HT1080 (cell line): ENCODE measurements at regions not wholly inside any gene's neighbourhood (a gene's known extent, or its start where the extent isn't known, plus 50 kb on each side); places are given as distances from the start of the nearest gene placed in this dataset.
A peak's percentile ranks its signal among the peaks of the same experiment; 100 is the strongest.

ENCODE experiments used
- DNase-seq: peaks from one replicate; pipeline ENCODE4 v3.0.0-alpha.2; 2015; ENCODE audit warnings: low read depth

GRCh38 chr4:148773313-148773712 lies 331.1 kb upstream of the NR3C2 start:
- DNase-seq = no peak

DNA sequence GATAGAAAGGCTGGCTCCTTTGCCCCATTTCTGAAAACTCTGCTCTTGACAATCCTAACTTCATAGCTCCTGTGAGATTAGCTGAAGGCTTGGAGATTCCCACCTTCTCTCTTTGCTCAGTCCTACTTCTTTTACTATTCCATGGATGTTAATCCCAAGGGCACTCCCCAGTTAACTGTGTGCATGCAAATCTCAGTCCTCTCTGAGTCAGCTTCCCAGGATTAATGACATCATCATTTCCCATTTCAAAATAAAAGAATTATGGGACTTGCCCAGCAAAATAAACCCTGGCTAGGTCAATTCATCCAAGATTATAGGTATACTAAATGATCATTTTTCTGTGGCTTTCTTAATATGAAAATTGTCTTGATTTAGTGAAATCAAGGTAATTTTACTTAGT lies 328.6 kb upstream of the NR3C2 start:
- peak; percentile 29 for DNase-seq

DNA sequence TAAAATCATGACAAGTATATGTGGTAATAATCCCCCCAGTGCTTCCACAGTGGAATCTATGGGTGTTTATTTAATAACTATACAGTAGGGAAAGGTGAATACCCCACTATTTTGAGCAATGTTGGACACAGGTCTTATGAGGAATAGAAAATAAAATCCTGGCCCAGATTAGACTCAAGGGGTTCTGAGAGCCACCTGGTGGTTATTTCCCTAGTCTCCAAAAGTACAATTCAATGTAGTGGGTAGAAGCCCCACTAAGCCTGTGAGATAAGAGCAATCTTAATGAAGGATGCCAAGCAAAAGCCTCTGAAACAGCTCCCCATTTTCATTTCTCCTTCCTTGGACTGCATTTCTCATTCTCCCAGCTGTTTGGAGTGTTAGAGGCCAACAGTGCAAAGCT lies 328.2 kb upstream of the NR3C2 start:
- no peak for DNase-seq

GRCh38 chr4:148764720-148765119 lies 322.5 kb upstream of the NR3C2 start:
- no peak for DNase-seq

- no peak for DNase-seq
These were observed 315.0 kb upstream of the NR3C2 start for GRCh38 chr4:148757171-148757570.

DNA sequence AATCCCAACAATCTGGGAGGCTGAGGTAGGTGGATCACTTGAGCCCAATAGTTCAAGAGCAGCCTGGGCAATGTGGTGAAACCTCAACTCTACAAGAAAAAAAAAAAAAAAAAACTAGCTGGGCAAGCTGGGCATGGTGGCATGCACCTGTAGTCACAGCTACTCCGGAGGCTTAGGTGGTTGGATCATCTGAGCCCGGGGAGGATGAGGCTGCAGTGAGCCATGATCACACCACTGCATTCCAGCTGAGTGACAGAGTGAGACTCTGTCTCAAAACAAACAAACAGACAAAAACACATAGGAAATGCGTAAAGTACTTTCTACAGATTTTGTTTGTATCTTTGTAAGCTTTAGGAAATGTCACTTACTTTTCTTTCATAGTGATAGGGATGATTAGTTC lies 307.2 kb upstream of the NR3C2 start:
- DNase-seq = peak; percentile 8

DNA sequence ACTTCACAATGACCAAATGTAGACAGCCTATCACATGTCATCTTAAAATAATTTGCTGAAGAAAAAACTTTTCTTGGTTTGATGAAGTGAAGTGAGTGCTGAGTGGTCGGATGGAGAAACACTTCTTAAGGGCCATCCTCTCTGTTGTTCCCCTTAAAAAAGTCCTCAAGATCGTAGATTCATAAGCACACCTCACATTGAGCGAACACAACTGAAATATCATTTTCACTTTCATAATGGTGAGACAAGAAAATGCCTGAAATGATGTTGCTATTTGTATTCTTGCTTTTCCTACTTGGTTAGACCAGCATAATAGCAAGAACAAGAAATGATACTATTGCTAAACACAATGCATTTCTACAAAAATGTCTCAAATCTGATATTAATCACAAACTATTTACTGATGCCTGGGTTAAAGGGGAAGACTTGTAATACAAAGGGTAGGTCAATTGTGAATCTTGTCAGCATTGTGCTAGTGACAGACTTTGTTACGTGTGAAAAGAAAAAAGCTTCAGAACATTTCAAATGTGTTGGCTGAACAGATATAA lies 305.6 kb upstream of the NR3C2 start:
- DNase-seq = no peak

DNA sequence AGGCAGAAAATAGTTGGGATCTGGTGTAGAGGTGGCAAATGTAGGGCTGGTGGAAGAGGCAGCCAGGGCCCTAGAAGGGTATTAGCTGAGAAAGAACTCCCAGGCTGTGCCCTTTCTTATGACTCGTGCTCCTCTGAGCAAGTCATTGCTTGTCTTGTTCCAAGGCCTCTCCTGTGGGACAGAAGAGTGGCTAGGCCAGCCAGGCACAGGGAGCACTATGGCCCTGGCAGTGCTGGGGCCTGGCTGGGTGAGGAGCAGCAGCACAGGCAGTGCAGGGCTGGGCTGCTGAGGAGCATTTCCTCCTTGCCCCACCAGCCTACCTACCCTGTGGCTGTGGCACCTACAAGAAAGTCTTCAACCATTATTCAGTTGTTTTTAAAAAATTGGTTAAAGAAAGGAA lies 298.5 kb upstream of the NR3C2 start:
- no peak for DNase-seq

- no peak for DNase-seq
These were observed 295.0 kb upstream of the NR3C2 start for GRCh38 chr4:148737061-148737770.

GRCh38 chr4:148735432-148736155 lies 293.4 kb upstream of the NR3C2 start:
- peak; percentile 32 for DNase-seq

DNA sequence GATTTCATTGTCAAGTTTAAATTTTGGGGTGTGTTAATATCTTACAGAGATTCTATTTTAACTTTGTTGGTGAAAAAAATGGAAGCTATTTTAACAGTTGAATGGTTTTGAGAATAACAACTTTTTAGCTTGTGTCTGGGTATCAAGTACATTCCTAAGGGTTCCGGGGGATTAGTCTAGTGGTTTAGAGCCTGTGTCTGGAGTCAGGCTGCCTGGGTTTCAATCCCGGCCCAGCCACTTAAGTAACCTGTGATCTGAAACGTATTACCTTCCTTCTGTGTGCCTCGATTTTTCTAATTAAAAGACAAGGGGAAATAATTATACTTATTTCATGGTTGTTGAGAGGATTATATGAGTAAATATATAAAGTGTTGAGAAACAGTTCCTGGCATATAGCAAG lies 288.6 kb upstream of the NR3C2 start:
- DNase-seq = no peak

- no peak for DNase-seq
These were observed 287.9 kb upstream of the NR3C2 start for GRCh38 chr4:148730082-148730640.

- DNase-seq = no peak
These were observed 275.8 kb upstream of the NR3C2 start for GRCh38 chr4:148717988-148718387.

DNA sequence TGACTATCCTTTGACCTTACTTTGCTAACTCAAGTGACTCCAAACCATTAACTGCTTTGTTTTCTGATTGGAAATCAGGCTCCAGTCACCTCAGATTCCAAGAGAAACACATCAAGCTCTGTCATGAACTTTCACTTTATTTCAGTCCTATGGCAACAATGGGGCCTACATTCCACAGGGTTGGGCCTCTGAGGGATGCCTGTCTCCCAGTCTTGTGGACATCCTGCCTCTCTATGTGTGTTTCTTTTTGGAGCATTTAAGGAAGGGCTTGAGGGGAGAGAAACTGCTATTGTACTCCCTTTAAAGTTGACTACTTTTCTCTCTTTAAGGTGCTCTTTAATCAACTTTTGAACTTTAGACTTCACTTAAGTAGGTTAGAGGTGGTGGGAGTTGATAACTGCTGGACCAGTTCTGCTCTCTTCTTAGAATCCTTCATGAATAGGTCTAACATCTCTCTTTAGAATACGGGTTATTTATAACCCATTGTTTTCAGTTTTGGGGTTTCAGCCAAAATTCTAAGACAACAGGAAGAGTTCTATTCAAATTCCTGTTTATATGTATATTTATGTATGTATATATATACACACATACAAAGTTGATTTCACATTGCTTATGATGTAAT lies 274.3 kb upstream of the NR3C2 start:
- DNase-seq = peak; percentile 17

DNA sequence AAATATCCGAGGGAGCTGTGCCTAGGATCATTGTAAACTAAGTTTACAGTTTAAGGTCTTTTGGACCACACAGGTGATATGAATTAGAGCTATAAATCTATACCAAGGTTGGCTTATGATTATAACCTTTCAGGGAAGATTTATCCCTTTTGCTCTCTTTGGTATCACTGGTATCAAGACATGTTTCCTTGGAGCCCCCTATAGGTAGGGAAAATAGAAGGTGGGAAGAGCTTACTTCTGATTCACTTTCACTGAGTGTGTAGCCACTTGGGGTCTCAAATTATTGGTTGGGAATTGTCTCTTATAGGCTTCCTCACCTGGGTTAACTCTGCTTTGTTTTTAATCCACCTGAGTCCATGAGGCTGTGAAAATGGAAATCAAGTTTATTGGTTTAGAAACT lies 262.1 kb upstream of the NR3C2 start:
- DNase-seq = no peak

DNA sequence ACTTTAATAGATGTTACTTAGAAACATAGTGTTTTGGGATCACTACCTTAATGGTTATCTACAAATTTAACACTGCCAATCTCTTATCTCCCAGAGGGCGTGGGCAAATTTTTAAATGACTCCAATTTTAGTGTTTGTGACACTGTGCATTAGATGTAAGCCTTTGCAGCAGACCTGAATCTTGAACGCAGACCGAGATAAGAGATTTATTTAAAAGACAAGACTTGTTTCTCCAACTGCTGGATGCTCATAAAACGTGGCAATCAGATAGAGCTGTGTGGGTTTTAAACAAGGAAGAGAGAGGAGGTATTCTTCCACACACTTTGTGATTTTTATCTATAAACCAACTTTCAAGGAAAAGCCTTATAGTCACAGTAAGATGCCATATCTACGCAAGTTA lies 252.5 kb upstream of the NR3C2 start:
- no peak for DNase-seq

GRCh38 chr4:148693913-148694649 lies 251.9 kb upstream of the NR3C2 start:
- DNase-seq = no peak

DNA sequence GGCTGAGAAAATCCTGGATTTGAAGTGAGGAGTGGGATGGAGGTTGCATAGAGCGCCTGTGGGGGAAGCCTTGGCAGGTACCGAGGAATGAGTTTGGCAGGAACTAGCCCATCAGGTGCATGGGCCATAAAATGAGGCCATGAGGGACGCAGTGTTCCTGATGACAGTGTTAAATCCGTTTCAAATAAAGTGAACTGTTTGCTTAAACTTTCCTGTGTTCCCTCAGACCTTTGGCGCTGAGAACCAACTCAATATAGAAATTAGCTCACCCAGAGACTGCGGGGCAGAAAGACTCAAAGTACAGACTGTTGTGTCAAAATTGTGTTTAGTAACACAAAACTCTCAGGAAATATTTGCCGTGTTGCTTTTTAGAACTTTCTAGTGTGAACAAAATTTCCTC lies 250.0 kb upstream of the NR3C2 start:
- DNase-seq = no peak

GRCh38 chr4:148686449-148686848 lies 244.2 kb upstream of the NR3C2 start:
- DNase-seq = no peak

GRCh38 chr4:148684638-148685037 lies 242.4 kb upstream of the NR3C2 start:
- no peak for DNase-seq

- no peak for DNase-seq
These were observed 238.7 kb upstream of the NR3C2 start for GRCh38 chr4:148680884-148681283.
